ENCODE measurements at regions not wholly inside any gene's neighbourhood (a gene's known extent, or its start where the extent isn't known, plus 50 kb on each side); places are given as distances from the start of the nearest gene placed in this dataset.

DNA sequence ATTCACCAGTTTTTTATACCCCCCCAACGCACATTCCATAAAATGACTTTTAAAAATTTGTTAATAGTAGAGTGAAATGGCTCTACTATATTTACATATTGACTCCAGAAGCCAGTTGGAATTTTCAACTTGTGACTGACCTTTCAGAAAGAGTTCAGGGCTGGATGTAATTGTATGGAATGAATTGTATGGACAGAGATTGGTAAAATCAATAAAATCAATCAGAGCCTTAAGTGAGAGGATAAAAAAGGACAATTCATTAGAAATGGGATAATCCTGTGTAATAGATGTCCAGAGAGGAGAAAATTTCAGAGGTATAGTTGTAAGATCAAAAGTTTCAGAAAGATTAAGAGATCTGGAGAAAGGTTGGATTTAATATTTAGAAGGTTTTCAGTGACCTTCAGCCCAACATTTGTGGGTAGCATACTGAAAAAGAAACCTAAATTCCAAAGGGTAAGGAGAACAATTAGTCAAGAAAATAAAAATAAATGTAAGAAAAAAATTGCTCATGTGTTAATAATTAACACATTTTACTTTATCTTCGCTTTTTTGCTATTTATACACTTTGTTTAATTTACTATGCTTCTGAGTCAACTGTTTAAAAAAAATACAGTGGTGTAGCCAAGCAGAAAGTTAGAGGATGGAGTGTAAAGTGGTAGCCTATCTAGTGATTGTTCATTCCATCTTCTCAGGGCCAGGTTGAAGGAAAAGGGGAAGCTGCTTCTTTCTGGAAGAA is 385.4 kb upstream of the TMEFF2 start:
- ATAC-seq (ENCODE audit: low read depth): no peak
- Mint-ChIP-seq H3K27ac (no peak overlapping the region), H3K27me3 (no peaks in the 10 kb centered on the region), H3K4me1 (no peaks in the 10 kb centered on the region), H3K36me3 (ENCODE audit: low read depth) (no peaks in the 10 kb centered on the region), H3K9me3 (no peaks in the 10 kb centered on the region), H3K4me3 (no peak overlapping the region)
- DNase-seq: no peak
- ChIA-PET POLR2A (no interaction called here), CTCF (no interaction called here)
- intact Hi-C loops (cut with micrococcal nuclease): no loop called here
- TF ChIP-seq, protein P1, sequence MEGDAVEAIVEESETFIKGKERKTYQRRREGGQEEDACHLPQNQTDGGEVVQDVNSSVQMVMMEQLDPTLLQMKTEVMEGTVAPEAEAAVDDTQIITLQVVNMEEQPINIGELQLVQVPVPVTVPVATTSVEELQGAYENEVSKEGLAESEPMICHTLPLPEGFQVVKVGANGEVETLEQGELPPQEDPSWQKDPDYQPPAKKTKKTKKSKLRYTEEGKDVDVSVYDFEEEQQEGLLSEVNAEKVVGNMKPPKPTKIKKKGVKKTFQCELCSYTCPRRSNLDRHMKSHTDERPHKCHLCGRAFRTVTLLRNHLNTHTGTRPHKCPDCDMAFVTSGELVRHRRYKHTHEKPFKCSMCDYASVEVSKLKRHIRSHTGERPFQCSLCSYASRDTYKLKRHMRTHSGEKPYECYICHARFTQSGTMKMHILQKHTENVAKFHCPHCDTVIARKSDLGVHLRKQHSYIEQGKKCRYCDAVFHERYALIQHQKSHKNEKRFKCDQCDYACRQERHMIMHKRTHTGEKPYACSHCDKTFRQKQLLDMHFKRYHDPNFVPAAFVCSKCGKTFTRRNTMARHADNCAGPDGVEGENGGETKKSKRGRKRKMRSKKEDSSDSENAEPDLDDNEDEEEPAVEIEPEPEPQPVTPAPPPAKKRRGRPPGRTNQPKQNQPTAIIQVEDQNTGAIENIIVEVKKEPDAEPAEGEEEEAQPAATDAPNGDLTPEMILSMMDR (IDR thresholded peaks at IDR 0.05): no peak

DNA sequence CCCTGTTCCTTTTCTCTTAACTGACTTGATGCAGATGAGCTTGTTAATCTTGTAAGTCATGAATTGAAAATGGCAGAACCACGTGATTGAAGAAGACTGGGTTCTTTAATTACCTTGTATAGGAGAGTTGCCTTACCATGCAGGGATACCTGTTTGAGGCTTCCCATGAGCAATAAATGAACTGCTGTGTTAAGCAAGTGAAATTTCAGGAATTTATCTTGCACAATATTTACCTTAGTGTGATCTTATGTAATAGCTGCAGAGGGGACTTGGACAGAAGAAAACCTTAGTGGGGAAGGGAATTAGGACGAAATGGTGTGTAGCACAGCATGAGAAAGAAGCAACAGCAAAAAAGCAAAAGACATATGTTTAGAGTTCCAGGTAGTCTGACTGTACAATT is 384.0 kb upstream of the TMEFF2 start:
- H3K36me3 Mint-ChIP-seq (ENCODE audit: low read depth): no peaks in the 10 kb centered on the region
- no peak overlapping the region for H3K4me3 Mint-ChIP-seq
- TF ChIP-seq, protein P1 (IDR thresholded peaks at IDR 0.05): no peak
- ChIA-PET CTCF (no interaction called here), POLR2A (no interaction called here)
- no peaks in the 10 kb centered on the region for H3K4me1 Mint-ChIP-seq
- intact Hi-C loops (cut with micrococcal nuclease): no loop called here
- no peak for DNase-seq
- no peak overlapping the region for H3K27ac Mint-ChIP-seq
- no peaks in the 10 kb centered on the region for H3K9me3 Mint-ChIP-seq
- ATAC-seq (ENCODE audit: low read depth): no peak
- H3K27me3 Mint-ChIP-seq: no peaks in the 10 kb centered on the region

DNA sequence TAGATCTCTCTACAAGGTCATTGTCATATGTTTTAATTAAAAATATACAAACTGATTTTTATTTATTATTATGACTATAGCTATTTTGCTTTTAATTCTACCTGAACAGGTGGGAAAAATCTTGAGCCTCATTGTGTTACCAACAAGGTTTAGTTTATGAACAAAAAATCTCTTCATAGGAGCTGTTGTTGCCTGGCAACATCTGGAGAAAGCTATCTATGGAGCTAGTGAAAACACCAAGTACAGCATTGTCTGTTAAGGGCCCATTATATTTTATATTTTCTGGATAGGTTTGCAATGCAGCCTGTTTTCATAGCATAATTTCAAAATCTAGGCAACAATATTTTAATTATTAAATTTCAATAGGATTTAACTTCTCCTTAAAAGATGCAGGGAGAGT is 383.0 kb upstream of the TMEFF2 start:
- H3K27ac Mint-ChIP-seq: no peak overlapping the region
- no peak for DNase-seq
- ATAC-seq (ENCODE audit: low read depth): no peak
- no peak overlapping the region for H3K4me3 Mint-ChIP-seq
- no peaks in the 10 kb centered on the region for H3K36me3 Mint-ChIP-seq (ENCODE audit: low read depth)
- H3K9me3 Mint-ChIP-seq: no peaks in the 10 kb centered on the region
- POLR2A ChIA-PET: no interaction called here
- H3K27me3 Mint-ChIP-seq: no peaks in the 10 kb centered on the region
- TF ChIP-seq, protein P1 (IDR thresholded peaks at IDR 0.05): no peak
- intact Hi-C loops (cut with micrococcal nuclease): no loop called here
- CTCF ChIA-PET: no interaction called here
- no peaks in the 10 kb centered on the region for H3K4me1 Mint-ChIP-seq

DNA sequence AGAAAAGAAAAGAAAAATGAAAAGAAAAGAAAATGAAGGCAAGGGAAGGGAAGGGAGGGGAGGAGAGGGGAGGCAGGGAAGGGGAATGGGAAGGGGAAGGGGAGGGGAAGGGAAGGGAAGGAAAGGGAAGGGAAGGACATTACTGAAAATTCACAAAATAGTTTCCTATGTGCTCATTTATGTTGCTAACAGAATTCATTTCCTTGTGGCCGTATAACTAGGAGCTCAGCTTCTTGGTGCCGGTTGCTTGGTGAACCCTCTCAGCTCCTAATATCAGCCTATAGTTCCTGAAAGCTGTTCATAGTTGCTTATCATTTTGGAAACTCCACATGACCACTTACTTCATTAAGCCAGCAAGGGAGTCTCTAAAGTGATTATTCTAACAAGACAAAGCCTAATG is 379.8 kb upstream of the TMEFF2 start:
- H3K36me3 Mint-ChIP-seq (ENCODE audit: low read depth): no peaks in the 10 kb centered on the region
- H3K27ac Mint-ChIP-seq: no peak overlapping the region
- H3K4me3 Mint-ChIP-seq: no peak overlapping the region
- TF ChIP-seq, protein P1 (IDR thresholded peaks at IDR 0.05): no peak
- ATAC-seq (ENCODE audit: low read depth) (no peak), DNase-seq (no peak)
- H3K9me3 Mint-ChIP-seq: no peaks in the 10 kb centered on the region
- ChIA-PET CTCF (no interaction called here), POLR2A (no interaction called here)
- no peaks in the 10 kb centered on the region for H3K27me3 Mint-ChIP-seq
- no peaks in the 10 kb centered on the region for H3K4me1 Mint-ChIP-seq
- intact Hi-C loops (cut with micrococcal nuclease): no loop called here

DNA sequence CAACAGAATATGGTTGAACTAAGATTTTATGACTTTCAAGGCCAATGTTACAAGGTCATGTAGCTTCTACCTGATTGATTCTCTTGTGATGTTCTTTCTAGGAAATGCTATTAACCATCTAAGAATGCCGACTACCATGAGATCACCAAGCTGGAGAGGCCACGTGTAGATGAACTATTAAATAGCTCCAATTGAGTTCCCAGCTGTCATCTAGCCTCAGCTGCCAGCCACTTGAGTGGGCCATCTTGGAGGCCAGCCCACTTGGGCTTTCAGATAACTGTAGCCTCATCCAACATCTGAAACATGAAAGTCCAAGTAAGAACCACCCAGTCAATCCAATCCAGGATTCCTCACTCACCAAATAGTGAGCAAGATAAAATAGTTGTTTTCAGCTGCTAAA is 376.9 kb upstream of the TMEFF2 start:
- no peaks in the 10 kb centered on the region for H3K4me1 Mint-ChIP-seq
- H3K4me3 Mint-ChIP-seq: no peak overlapping the region
- H3K27ac Mint-ChIP-seq: no peak overlapping the region
- TF ChIP-seq, protein P1 (IDR thresholded peaks at IDR 0.05): no peak
- H3K36me3 Mint-ChIP-seq (ENCODE audit: low read depth): no peaks in the 10 kb centered on the region
- intact Hi-C loops (cut with micrococcal nuclease): no loop called here
- DNase-seq: no peak
- POLR2A ChIA-PET: no interaction called here
- no peaks in the 10 kb centered on the region for H3K9me3 Mint-ChIP-seq
- ATAC-seq (ENCODE audit: low read depth): no peak
- H3K27me3 Mint-ChIP-seq: no peaks in the 10 kb centered on the region
- CTCF ChIA-PET: no interaction called here
